Amniotic epithelial cell (primary cell): ENCODE measurements at regions not wholly inside any gene's neighbourhood (a gene's known extent, or its start where the extent isn't known, plus 50 kb on each side); places are given as distances from the start of the nearest gene placed in this dataset.
"Not testable (repeated sequence)": the region's sequence is repeated elsewhere in the genome, so short reads cannot be mapped to it uniquely, and the experiment has no call there.

Source experiments
- DNase-seq: peaks from one replicate; pipeline ENCODE4 v3.0.0-alpha.2; 2010; ENCODE audit warnings: low read depth

DNA sequence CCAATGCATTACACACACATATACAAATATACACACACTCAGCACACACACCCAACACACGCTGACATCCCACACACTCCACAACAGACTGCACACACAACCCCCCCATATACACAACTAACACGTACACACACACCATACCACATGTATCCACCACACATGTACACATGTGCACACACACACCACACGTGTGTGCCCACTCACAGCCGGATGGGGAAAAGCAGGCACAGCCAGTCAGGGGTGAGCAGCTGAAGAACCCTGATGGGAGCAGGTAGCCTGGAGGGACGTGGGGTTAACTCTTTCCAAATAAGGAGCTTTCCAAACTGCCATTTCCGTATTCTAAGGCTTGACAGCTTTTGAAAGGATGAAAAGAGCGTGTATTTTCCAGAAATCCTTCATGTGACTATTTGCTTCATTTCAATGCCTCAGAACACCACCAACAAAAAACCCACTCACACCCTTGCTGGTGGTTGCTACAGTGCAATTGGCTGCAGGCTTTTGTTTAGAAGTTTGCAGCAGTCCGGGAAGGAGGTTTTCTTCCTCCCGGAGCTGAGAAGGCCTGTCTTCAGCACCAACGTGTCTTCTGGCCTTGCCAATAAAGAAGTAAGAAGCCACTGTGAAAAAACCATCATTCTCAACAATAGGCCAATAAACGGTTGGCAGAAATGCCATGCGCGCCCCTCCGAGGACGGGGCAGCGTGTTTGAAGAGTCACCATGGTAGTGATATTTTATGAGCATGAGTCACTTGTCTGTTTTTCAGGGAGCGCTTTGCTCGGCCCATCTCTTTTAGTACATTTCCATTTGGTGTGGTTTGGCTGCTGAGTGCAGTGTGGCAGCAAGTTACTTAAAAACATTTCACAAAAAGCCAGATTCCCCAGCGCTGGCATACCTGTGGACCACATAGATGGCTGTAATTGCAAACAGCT lies 131.3 kb upstream of the GMDS start:
- no peak for DNase-seq

DNA sequence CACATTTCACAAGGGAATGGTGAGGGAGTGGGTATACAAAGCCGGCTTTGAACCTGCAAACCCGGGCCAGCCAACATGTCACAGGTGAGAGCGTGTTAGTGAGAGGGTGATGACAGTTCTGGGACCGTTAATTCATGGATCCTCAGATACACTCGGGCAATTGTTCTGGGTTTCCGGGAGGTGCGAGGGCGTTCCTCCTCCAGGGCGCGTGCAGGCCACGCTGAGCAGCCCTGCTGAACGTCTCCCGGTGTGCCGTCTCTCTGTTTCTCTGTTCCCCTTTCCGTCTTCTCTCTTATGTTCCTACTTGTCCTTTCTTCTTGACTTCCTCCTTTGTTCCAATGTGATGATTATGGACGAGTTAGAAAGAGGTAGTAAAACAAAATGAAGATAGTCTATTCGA lies 130.0 kb upstream of the GMDS start:
- DNase-seq, result no peak

DNA sequence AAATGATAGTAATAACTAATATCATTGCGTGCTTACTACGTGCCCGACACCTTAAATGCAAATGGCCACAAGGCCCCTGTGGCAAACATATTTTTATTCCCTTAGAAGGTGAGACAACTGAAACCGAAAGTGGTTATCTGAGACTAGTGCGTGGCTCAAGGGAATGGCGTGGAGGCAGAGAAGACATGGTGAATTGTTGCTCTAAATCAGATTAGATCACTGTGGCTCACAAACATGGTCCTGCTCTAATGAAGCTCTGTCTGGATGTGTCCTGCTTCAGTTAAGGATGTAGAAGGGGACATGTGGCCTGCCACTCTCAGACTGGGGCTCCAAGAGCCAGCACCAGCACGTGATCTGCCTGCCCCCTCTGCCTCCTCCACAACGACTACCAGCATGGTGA lies 124.2 kb upstream of the GMDS start:
- no peak for DNase-seq

DNA sequence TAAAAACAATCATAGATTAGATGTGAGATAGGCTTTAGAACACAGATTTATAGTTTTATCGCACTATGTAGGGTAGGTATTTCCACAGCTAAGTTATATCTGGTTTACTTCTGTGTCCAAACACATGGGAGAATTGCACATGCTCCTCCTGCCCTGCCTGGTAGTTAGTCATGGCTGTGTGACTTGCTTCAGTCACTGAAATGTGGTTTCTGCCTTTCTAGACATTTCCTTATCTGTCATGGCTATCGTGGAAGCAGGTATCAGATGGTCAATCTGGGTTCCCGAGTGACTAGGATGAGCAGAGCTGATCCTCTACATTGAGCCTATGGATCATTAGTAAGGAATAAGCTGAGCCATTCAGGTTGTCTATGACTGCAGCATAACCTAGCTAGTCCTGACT lies 117.8 kb upstream of the GMDS start:
- no peak for DNase-seq

GRCh38 chr6:2361195-2361594 lies 115.8 kb upstream of the GMDS start:
- no peak for DNase-seq

DNA sequence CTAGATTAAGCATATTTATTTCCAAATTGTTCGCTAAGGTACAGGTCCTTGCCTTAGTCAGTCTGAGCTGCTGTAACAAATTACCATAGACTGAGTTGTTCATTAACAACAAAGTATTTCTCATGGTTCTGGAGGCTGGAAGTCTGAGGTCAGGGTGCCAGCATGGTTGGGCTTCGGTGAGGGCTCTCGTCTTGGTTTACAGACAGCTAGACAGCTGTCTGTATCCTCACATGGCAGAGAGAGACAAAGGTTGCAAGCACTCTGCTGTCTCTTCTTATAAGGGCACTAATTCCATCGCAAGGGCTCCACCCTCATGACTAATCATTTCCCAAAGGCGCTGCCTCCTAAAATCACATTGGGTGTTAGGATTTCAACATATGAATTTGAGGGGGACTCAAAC lies 115.3 kb upstream of the GMDS start:
- no peak for DNase-seq

DNA sequence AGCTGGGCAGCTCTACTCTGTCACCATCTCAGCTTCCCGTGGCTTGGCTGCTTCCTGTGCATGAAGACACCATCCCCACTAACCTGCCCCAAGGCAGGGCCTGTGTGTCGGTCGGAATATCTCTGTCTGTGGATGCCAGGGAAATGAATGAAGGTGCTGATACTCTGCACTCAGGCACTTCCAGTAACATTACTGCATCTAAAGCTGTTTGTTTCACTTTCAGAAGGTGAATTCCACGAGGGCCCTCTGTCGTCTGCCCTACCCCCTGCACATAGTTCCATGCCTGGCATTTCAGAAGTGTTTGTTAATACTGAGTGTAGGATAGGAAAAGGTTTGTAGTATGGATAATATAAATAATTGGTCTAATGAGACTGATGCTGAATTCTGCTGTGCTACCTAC lies 114.7 kb upstream of the GMDS start:
- DNase-seq, result no peak

DNA sequence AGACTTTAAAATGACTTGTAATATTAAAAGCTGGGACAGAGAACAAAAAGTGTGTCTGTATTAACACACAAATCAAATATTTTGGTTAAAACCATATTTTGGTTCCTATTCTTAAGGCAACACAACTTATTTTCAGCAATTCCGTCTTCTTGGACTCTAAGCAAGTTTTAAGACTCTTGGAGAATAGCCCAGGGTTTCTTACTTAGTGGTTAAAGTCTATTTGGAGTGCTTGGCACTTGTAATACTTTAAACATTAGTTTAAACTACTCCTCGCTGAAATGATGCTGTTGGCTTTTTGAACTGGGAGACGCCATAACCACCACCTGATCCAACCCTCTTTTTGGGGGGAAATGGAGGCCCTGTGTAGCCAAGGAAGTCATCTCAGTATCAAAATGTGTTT lies 109.7 kb upstream of the GMDS start:
- DNase-seq, result no peak

- no peak for DNase-seq
Observed at GRCh38 chr6:2354138-2354491, 108.7 kb upstream of the GMDS start.

DNA sequence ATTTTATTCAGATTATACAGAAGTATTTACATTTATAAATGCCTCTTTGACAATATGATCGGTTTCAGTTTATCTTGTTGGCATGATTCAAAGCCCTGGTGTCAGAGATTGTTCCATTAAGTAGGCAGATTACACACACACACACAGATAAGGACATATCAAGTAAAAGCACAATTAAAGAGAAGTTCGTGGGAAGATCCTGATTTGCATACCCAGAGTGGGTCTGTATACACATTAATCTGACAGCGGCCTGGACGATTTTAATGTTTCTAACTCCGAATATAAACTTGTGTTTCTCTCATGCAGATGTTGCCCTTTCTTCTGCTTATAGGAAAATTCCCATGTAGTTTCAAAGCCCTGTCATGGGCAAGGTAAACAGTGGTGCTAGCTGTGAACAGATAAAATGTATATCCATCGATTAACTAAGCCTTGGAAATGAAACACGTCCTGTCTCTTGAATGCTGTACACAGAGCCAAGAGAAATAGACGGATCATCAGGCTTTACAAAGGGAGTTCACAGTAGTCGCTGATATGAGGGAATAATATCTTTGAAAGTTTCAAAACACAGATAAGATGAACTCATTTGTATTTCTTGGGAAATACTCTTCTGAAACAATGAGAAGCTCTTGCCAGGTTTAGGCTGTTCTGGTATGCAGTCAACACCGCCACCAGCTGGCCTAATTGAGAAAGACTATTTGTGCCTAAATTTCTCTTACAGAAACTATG lies 108.2 kb upstream of the GMDS start:
- peak; percentile 85 for DNase-seq

DNA sequence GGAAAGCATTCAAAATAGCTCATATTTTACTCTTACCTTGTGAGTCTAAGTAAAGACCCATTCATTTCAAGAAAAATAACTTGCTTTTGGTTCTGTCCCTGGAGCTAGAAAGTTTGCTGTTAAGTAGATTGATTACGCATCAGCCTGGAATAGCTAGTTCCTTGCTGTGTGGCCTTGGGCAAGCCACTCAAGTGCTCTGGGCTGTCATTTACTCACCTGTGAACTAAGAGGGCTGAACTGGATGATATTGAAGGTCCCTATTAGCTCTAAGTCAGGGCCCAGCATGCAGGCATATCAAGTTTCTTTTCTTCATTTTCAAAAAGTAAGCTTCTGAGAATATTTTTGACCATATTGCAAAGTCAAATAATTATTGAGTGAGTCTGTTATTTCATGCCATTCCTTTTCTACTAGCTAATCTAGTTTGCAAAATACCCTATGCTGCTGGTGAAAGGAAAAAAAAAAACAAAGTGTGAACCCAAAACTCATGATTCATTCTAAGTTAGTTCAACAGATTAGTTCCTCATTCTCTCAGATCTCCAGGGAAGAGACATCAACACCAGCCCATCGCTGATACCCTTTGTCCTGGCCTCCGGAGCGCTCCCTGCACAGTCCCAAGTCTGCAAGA lies 106.5 kb upstream of the GMDS start:
- DNase-seq, result peak; percentile 33

DNA sequence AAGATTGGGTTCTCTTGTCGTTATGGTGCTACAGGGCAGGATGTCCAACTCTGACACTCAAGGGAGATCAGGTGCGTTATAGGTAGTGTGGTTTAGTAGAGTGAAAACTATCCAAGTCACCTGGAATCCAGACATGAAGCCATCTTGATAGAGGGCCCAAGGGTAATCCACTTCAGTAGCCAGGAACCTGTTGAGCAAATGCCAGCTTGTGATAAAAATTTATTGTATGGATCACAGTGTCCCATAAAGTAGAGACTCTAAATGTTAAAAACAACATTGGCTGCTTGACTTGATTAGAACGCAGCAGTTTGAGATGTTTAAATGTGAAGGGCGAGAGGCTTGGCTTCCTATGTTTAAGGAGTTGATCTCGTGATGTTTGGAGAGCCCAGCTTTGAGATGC lies 105.7 kb upstream of the GMDS start:
- DNase-seq, result no peak

- DNase-seq, result no peak
Observed at GRCh38 chr6:2346078-2346477, 100.7 kb upstream of the GMDS start.

- no peak for DNase-seq
Observed at GRCh38 chr6:2344319-2344905, 99.0 kb upstream of the GMDS start.

DNA sequence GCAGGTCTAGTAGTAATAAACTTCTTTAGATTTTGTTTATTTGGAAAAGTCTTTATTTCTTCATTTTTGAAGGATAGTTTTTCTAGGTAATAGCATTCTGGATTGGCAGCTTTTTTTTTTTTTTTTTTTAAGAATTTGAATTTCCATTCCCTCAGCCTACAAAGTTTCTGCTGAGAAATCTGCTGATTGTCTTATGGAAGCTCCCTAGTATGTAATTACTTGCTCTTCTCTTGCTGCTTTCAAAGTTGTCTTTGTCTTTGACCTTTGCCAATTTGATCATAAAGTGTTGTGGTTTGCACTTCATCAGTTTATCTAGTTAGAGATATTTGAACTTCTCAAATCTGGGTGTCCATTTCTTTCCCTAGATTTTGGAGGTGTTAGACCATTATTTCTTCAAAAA lies 82.2 kb upstream of the GMDS start:
- DNase-seq, result no peak

GRCh38 chr6:2324166-2324953 lies 79.0 kb upstream of the GMDS start:
- no peak for DNase-seq

DNA sequence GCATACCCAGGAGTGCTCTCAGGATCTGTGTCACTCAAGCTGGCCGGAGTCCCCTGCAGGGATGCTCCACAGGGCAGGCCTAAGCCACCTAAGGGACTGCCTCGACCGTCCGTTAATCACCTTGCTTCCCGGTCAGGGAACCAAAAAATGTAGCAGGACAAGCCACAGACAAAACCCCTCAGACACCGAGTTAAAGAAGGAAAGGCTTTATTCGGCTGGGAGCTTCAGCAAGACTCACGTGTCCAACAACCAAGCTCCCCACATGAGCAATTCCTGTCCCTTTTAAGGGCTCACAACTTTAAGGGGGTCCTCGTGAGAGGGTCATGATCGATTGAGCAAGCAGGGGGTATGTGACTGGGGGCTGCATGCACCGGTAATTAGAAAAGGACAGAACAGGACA lies 72.1 kb upstream of the GMDS start:
- DNase-seq, result not testable (repeated sequence)

GRCh38 chr6:2314641-2315040 lies 69.2 kb upstream of the GMDS start:
- no peak for DNase-seq

- no peak for DNase-seq
Observed at GRCh38 chr6:2310042-2310441, 64.6 kb upstream of the GMDS start.

DNA sequence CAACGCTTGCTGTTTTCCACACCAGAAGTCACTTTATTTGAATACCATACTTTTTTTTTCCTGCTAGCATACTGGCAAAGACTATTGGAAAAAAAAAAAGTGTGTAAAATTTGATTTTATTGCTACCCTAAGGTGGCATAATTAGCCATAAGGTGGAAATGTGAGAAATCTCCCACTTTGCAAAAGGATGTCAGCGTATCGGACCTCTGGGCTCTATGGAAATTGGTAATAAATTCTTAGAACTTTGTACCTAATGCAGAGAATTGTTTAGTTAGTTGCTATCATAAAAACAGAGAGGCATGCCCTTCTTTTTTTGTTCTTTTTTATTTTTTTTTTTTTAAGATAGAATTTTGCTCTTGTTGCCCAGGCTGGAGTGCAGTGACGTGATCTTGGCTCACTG lies 63.7 kb upstream of the GMDS start:
- DNase-seq, result no peak

DNA sequence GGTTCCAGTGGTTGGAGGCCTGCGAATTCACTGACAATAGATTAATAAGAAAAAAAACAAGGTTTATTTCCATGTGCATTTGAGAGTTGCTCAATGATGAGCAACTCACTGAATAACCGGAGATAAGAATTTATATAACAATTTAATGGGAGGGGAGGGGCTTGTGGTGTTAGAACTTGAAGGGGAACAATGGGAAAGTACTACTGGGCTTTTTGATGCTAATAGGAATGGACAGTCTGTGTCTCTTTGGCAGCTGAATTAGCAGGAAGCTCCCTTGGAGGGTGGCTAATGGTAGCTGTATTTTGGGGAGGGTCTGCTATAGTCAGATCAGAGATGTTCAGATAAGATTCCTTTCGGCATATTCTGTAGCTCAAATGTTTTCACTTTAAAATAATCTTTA lies 62.4 kb upstream of the GMDS start:
- no peak for DNase-seq

GRCh38 chr6:2305951-2306350 lies 60.5 kb upstream of the GMDS start:
- no peak for DNase-seq
